Activated T-cell treated with anti-CD3 and anti-CD28 coated beads for 4 hours (primary cell): ENCODE measurements at regions not wholly inside any gene's neighbourhood (a gene's known extent, or its start where the extent isn't known, plus 50 kb on each side); places are given as distances from the start of the nearest gene placed in this dataset.
"Not testable (repeated sequence)": the region's sequence is repeated elsewhere in the genome, so short reads cannot be mapped to it uniquely, and the experiment has no call there.

ENCODE experiments used
- DNase-seq: peaks from one replicate; pipeline ENCODE4 v3.0.0-alpha.2; 2020

- no peak for DNase-seq
Measured at GRCh38 chr1:25020851-25021590, 90.9 kb upstream of the RUNX3 start.

- no peak for DNase-seq
Measured at GRCh38 chr1:25020173-25020845, 90.2 kb upstream of the RUNX3 start.

- DNase-seq = no peak
Measured at GRCh38 chr1:25019337-25020172, 89.5 kb upstream of the RUNX3 start.

GRCh38 chr1:25018943-25019336, 88.9 kb upstream of the RUNX3 start:
- DNase-seq = no peak

- DNase-seq = no peak
Measured at GRCh38 chr1:25018110-25018735, 88.1 kb upstream of the RUNX3 start.

- no peak for DNase-seq
Measured at GRCh38 chr1:25017436-25018109, 87.5 kb upstream of the RUNX3 start.

- no peak for DNase-seq
Measured at GRCh38 chr1:25012966-25013962, 83.2 kb upstream of the RUNX3 start.

- no peak for DNase-seq
Measured at GRCh38 chr1:25011943-25012638, 82.0 kb upstream of the RUNX3 start.

GRCh38 chr1:25011275-25011674, 81.2 kb upstream of the RUNX3 start:
- DNase-seq = no peak

- DNase-seq = no peak
Measured at GRCh38 chr1:25009671-25010262, 79.7 kb upstream of the RUNX3 start.

GRCh38 chr1:25008192-25008485, 78.1 kb upstream of the RUNX3 start:
- no peak for DNase-seq

GRCh38 chr1:25007390-25008191, 77.5 kb upstream of the RUNX3 start:
- not testable (repeated sequence) for DNase-seq

- DNase-seq = no peak
Measured at GRCh38 chr1:25006770-25007169, 76.7 kb upstream of the RUNX3 start.

GRCh38 chr1:25004355-25004754, 74.3 kb upstream of the RUNX3 start:
- no peak for DNase-seq

- DNase-seq = no peak
Measured at GRCh38 chr1:25003457-25004190, 73.5 kb upstream of the RUNX3 start.

GRCh38 chr1:25003000-25003399, 72.9 kb upstream of the RUNX3 start:
- no peak for DNase-seq

- DNase-seq = no peak
Measured at GRCh38 chr1:25001125-25001915, 71.2 kb upstream of the RUNX3 start.

GRCh38 chr1:24999906-25000305, 69.8 kb upstream of the RUNX3 start:
- no peak for DNase-seq
